ENCODE measurements at regions not wholly inside any gene's neighbourhood (a gene's known extent, or its start where the extent isn't known, plus 50 kb on each side); places are given as distances from the start of the nearest gene placed in this dataset.

DNA sequence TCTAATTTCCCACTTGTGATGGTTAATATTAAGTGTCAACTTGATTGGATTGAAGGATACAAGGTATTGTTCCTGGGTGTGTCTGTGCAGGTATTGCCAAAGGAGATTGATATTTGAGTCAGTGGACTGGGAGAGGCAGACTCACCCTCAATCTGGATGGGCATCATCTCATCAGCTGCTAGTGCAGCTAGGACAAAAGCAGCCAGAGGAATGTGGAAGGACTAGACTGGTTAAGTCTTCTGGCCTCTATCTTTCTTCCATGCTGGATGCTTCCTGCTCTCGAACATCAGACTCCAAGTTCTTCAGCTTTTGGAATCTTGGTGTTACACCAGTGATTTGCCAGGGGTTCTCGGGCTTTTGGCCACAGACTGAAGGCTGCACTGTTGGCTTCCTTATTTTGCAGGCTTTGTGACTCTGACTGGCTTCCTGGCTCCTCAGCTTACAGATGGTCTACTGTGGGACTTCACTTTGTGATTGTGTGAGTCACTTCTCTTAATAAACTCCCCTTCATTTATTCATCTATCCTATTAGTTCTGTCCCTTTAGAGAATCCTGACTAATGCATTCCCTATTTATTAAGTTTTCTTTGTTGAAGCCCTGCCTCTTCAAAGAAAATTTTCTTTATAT, 1087.5 kb upstream of the NXPH2 start:
- Histone ChIP-seq H3K4me1 (no peaks in the 10 kb centered on the region), H3K4me3 (no peak overlapping the region), H3K27me3 (no peaks in the 10 kb centered on the region), H3K9me3 (replicated peaks) (no peaks in the 10 kb centered on the region), H3K36me3 (no peaks in the 10 kb centered on the region), H3K27ac (no peak overlapping the region)
- DNase-seq = no peak

DNA sequence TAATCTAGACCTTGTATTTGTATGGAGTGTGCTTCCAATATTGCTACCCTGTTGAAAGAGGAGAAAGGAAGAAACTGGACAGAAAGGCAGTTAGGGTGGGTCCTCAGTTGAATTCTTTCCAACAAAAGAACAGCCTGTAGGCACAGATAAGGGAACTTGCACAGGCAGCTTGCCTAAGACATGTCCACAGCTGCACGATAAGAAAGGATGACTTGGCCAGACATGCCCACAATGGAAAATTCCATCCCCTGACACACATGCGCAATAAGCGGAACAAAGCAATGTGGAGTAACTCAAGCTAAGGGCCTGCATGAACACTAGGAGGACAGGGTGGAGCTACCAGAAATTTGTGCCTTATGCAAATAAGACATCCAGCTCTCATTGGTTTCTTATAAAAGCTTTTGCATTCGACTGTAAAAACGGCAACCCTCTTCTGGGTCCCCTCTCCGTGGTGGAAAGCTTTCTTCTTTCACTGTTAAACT, 1084.7 kb upstream of the NXPH2 start:
- no peak overlapping the region for H3K27ac ChIP-seq
- H3K9me3 ChIP-seq (replicated peaks) = no peaks in the 10 kb centered on the region
- DNase-seq = no peak
- no peaks in the 10 kb centered on the region for H3K27me3 ChIP-seq
- no peak overlapping the region for H3K4me3 ChIP-seq
- no peaks in the 10 kb centered on the region for H3K4me1 ChIP-seq
- no peaks in the 10 kb centered on the region for H3K36me3 ChIP-seq

DNA sequence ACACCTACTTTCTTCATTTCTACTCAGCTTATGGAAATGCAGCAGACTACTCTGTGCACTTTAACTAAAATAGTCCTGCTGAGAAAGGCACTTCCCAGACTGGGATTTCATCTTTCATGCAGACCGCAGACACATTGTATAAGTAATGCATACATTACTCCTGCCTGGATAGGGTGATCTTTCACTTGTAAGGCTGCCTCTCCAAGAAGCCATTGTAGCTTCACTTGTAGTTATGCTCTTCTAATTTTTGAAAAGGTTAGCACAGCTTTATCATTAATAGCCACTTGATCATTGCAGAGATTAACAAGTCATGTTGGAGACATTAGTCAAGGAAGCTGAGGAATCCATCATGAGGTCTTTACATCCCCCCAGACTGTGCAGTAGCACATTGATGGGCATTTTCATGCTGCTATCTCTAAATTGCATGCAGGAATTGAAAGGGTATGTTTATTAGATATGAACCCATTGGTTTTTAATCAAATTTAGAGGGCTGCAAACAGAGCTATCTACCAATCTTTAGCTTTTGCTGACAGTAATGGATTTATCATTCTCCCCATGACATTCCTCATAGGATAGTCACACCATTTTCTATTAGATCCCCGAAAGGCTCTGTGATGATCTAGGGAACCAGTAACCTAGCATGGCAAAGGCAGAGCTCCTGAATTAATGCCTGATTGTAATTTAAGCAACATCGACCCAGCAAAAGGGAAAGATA, 1074.7 kb upstream of the NXPH2 start:
- Histone ChIP-seq H3K27me3 (no peaks in the 10 kb centered on the region), H3K36me3 (no peaks in the 10 kb centered on the region), H3K9me3 (replicated peaks) (no peaks in the 10 kb centered on the region), H3K4me3 (no peak overlapping the region), H3K4me1 (no peaks in the 10 kb centered on the region), H3K27ac (no peak overlapping the region)
- DNase-seq = no peak

DNA sequence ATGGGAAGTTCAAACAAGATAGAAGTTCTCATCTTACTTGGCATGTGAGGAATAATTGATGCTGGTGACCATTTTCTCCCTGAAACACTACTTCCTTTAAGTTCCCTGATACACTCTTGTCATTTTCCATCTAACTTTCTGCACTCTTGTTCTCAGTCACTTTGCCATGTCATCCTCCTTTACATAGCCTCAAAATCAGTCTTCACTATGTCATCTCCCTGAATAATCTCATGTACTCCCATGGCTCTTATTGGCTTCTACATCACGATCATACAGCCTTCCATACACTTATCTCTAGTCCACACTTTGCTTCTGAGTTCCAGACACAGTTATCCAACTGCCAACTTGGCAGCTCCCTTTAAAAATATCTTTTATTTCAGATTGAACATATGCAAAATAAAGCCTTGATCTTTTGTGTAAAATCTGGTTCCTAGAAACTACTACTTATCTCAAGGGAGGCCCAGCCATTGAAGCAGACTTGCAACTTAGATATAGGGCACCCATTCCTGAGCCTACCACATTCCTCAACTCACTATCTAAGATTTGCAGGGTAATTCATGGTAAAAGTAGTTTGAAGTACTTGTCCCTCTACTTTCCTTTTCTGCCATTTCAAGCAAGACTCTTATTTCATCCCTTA, 1070.2 kb upstream of the NXPH2 start:
- no peaks in the 10 kb centered on the region for H3K36me3 ChIP-seq
- H3K9me3 ChIP-seq (replicated peaks) = no peaks in the 10 kb centered on the region
- no peak overlapping the region for H3K27ac ChIP-seq
- H3K4me3 ChIP-seq = no peak overlapping the region
- no peak for DNase-seq
- H3K4me1 ChIP-seq = no peaks in the 10 kb centered on the region
- no peaks in the 10 kb centered on the region for H3K27me3 ChIP-seq

DNA sequence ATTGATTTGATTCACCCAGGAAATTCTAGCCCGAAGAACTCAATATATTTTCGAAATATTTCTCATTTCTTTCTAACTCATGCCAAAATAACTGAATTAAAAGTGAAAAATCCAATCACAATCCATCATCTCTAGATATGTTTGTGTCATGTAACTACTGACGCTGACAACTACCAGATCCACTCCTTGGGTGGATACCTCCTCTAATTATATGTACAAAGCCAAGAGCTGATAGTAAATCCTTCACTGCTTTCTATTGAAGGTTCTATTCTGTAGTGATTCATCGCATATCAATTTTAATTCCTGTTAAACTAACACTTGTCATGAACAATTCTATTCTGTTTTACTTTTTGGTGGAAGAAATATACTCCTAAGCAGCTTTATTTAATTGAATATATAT, 1056.6 kb upstream of the NXPH2 start:
- Histone ChIP-seq H3K27me3 (no peaks in the 10 kb centered on the region), H3K36me3 (no peaks in the 10 kb centered on the region), H3K4me3 (no peak overlapping the region), H3K9me3 (replicated peaks) (no peaks in the 10 kb centered on the region), H3K27ac (no peak overlapping the region), H3K4me1 (no peaks in the 10 kb centered on the region)
- no peak for DNase-seq

DNA sequence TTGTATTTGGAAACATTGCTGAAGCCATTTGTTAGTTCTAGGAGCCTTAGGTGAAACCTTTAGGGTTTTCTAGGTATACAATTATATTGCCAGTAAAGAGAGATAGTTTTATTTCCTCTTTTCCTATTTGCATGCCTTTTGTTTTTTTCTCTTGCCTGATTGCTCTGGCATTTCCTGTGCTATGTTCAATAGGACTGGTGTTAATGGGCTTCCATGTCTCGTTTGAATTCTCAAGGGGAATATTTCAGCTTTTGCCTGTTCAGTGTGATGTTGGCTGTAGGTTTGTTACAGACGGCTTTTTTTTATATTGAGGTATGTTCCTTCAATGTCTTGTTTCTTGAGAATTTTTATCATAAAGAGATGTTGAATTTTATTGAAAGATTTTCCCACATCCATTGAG, 1054.9 kb upstream of the NXPH2 start:
- Histone ChIP-seq H3K27ac (no peak overlapping the region), H3K27me3 (no peaks in the 10 kb centered on the region), H3K4me1 (no peaks in the 10 kb centered on the region), H3K4me3 (no peak overlapping the region), H3K9me3 (replicated peaks) (no peaks in the 10 kb centered on the region), H3K36me3 (no peaks in the 10 kb centered on the region)
- no peak for DNase-seq

DNA sequence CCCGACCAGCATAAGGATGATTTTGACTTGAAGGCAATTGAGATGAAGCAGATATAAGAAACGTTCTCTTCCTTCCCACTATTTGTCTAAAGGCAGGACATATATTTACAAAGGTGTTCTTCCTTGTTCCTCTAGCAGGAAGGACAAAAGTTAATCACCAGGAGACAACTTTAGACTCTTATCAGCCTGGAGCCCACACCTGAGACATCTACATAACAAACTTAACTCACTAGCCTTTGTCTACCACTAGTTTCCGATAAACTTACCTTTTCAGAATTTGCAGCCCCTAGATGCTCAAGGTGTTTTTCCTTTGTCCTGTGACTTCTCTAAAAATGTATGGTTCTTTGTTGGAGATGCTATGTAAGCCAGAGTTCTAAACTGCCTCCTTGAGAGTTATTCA, 1047.8 kb upstream of the NXPH2 start:
- DNase-seq = no peak
- Histone ChIP-seq H3K9me3 (replicated peaks) (no peaks in the 10 kb centered on the region), H3K27ac (no peak overlapping the region), H3K4me3 (no peak overlapping the region), H3K4me1 (no peaks in the 10 kb centered on the region), H3K36me3 (no peaks in the 10 kb centered on the region), H3K27me3 (no peaks in the 10 kb centered on the region)

DNA sequence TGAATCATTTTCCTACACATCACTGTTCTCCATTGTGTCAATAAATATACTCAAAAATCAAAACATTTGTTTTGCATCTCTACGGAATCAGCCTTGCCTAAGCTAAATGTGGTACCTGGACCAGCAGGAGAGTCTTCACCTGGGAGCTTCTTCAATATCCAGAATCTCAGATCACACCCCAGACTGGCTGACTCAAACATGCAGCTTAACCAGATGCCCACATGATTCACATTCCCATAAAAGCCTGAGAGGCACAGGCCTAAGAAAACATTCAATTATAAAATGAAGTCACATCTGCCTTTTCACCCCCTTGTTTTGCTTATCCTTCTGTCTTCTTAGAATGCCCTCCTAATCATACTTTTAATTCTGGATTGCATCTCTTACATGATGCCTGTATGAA, 1045.5 kb upstream of the NXPH2 start:
- Histone ChIP-seq H3K9me3 (replicated peaks) (no peaks in the 10 kb centered on the region), H3K36me3 (no peaks in the 10 kb centered on the region), H3K27ac (no peak overlapping the region), H3K27me3 (no peaks in the 10 kb centered on the region), H3K4me1 (no peaks in the 10 kb centered on the region), H3K4me3 (no peak overlapping the region)
- DNase-seq = no peak

DNA sequence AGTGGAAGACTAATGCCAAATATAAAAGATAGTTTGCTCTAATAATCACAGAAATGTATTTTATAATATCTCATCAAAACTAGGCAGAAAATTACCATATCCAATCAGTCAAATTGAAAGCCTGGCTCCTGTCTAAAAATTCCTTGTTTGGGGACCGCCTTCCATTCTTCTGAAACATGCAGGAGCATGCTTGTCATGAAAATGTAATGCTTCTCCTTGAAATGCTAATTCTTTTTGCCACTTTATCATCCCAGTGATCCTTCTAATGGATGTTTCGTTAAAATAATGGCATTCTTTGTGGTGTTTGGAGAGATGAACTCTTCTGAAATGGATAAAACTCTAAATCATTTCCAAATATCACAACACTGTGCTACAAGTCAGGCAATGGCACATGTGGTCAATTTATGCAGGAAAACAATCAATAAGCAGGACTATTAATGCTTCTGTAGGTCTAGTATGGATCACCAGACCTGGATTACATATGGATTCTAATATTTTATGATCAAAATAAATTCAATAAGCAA, 1039.1 kb upstream of the NXPH2 start:
- Histone ChIP-seq H3K4me1 (no peaks in the 10 kb centered on the region), H3K27ac (no peak overlapping the region), H3K9me3 (replicated peaks) (no peaks in the 10 kb centered on the region), H3K27me3 (no peaks in the 10 kb centered on the region), H3K36me3 (no peaks in the 10 kb centered on the region), H3K4me3 (no peak overlapping the region)
- DNase-seq = no peak

DNA sequence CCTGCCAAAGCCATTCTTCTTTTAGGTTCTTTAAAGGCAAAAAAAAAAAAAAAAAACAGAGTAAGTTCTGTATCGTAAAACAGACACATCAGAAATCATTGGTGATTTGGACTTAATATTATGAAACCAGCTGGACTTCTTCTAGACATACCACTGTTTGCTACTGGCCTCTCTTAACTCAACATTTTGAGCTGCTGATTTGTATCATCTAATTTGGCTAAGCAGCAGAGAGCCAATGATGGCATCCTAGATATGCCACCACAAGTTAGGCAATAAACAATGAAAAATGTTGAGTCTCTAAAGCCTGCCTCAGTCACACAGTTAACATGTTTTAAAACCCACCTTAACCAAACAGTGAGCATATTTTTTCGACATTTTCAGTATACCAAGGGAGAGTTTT, 1034.3 kb upstream of the NXPH2 start:
- no peak for DNase-seq
- no peaks in the 10 kb centered on the region for H3K36me3 ChIP-seq
- no peaks in the 10 kb centered on the region for H3K9me3 ChIP-seq (replicated peaks)
- no peak overlapping the region for H3K27ac ChIP-seq
- H3K4me3 ChIP-seq = no peak overlapping the region
- H3K27me3 ChIP-seq = no peaks in the 10 kb centered on the region
- no peaks in the 10 kb centered on the region for H3K4me1 ChIP-seq

DNA sequence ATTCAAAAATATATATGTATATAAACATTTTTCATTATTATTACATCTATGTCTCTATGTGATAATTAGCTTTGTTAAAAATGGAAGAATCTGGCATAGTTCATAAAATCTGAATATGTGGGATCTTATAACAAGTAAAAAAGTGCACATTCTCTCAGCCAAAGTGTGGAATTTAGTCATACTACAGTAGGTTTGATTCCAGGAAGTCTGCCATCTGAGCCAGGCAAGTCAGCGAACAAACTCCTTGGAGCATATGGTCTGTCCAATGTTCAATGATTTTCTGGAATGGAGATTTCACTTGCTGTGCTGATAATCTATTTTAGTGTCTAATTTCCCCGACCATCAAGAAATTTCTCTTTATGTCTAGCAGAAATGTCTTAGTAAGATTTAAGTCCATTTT, 1033.2 kb upstream of the NXPH2 start:
- Histone ChIP-seq H3K27ac (no peak overlapping the region), H3K4me1 (no peaks in the 10 kb centered on the region), H3K4me3 (no peak overlapping the region), H3K27me3 (no peaks in the 10 kb centered on the region), H3K9me3 (replicated peaks) (no peaks in the 10 kb centered on the region), H3K36me3 (no peaks in the 10 kb centered on the region)
- DNase-seq = no peak

DNA sequence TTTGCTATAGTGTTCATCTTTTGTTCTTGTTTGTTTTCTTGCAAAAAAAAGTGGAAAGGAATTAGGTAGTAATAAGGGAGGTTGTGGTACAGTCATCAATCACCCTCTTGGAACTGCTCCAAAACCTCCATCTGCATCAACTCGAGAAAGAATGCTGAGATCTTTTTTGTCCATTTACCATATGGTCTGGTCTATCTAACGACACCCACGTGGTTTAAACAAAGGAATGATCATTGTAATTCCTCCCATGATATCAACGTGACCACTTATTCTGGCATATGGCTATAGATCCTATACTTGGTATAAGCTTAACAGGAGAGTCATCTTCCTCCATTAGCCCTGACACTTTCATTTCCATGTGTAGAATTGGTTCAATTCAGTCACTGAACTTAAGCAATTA, 1025.3 kb upstream of the NXPH2 start:
- no peaks in the 10 kb centered on the region for H3K4me1 ChIP-seq
- no peak overlapping the region for H3K27ac ChIP-seq
- DNase-seq = peak in 1 of 2 experiments; percentile 15
- H3K36me3 ChIP-seq = no peaks in the 10 kb centered on the region
- no peaks in the 10 kb centered on the region for H3K27me3 ChIP-seq
- H3K4me3 ChIP-seq = no peak overlapping the region
- H3K9me3 ChIP-seq (replicated peaks) = no peaks in the 10 kb centered on the region

DNA sequence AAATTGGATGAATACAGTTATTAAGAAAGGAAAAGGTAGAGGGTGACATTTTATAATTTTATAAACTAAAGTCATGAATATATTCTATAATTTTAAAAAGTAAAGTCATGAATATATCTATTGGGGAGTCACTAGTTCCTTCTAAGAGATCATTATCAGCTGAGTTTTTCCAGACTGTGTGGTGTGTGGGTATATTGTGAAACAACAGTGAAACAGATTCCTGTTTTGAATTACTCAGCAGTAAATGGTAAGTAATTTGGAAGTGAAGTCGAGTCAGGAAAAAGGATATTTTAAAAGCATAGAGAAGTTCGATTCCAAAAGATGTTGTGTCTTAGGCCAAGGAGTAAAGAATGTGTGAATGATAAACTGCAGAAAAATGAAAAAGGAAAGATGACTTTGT, 1018.2 kb upstream of the NXPH2 start:
- Histone ChIP-seq H3K9me3 (replicated peaks) (no peaks in the 10 kb centered on the region), H3K4me3 (no peak overlapping the region), H3K4me1 (no peaks in the 10 kb centered on the region), H3K27ac (no peak overlapping the region), H3K36me3 (no peaks in the 10 kb centered on the region), H3K27me3 (no peaks in the 10 kb centered on the region)
- DNase-seq = no peak

DNA sequence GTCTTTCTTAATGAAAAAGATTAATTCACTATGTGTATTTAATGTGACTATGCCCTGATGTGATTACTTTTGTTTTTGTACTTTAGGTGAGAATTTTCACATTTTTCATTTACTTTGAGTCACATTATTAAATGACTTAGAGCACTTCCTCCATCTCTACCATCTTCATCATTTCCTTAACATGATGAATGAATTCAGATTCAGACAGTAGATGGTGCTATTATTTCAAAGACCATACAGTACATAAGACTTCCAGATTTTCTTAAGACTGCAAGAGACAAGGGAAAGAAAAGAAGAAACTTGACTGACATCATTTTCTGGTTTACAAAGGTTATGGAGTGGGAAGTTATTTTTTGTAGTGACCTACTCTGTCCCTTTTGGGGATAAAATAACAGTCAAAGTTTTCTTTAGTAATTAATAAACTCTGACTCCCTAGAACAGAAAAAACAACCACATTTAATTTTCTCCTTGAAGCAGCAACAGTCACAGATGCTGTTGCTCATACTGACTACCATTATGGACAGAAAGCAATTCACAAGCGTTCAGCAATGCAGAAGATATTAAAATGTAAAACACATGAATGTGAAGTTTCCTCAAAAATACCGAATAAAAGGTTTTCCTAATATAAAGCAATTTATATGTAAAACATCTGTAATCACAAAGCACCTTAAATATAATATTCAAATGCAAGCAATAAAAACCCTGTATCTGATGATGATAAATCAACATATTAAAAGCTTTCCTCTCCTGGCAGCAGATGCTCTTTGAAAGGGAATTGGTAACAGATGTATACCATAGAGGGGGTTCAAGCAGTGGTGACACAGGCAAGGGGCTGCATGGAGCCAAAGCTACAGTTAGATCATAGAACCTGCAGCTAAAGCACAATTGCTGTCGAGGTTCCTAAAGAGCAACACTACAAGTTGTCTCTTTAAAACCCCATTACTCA, 1010.9 kb upstream of the NXPH2 start:
- Histone ChIP-seq H3K4me1 (no peaks in the 10 kb centered on the region), H3K4me3 (no peak overlapping the region), H3K27ac (no peak overlapping the region), H3K27me3 (no peaks in the 10 kb centered on the region), H3K36me3 (no peaks in the 10 kb centered on the region), H3K9me3 (replicated peaks) (no peaks in the 10 kb centered on the region)
- DNase-seq = peak in 1 of 2 experiments; percentile 47

All from SJCRH30 (cell line).